ENCODE measurements at regions not wholly inside any gene's neighbourhood (a gene's known extent, or its start where the extent isn't known, plus 50 kb on each side); places are given as distances from the start of the nearest gene placed in this dataset.

GRCh38 chr4:41327770-41328169, 71.0 kb downstream of the UCHL1 start:
- H3K27ac ChIP-seq (ENCODE audit: low read depth, low read length), result no peak overlapping the region

GRCh38 chr4:41329361-41329760, 72.6 kb downstream of the UCHL1 start:
- H3K27ac ChIP-seq (ENCODE audit: low read depth, low read length), result no peak overlapping the region
- H3K36me3 ChIP-seq (ENCODE audit: insufficient read depth, low read length), result no peaks in the 10 kb centered on the region
- no peak overlapping the region for H3K4me3 ChIP-seq (ENCODE audit: low read depth, low read length)
- peaks cover 20% of the 10 kb centered on the region; the same call in 1 of the 2 replicates for H3K27me3 ChIP-seq (ENCODE audit: insufficient read depth, low read length)
- no peaks in the 10 kb centered on the region for H3K4me1 ChIP-seq (ENCODE audit: control insufficient read depth, insufficient read depth, low read length, unreplicated experiment)
- no peak overlapping the region for H2AFZ ChIP-seq (ENCODE audit: low read length, unreplicated experiment)
- no peaks in the 10 kb centered on the region for H3K79me2 ChIP-seq (ENCODE audit: control insufficient read depth, insufficient read depth, low read length, unreplicated experiment)

More at GRCh38 chr4:41327770-41328169, 71.0 kb downstream of the UCHL1 start:
- Histone ChIP-seq H3K79me2 (ENCODE audit: control insufficient read depth, insufficient read depth, low read length, unreplicated experiment) (no peaks in the 10 kb centered on the region), H3K4me3 (ENCODE audit: low read depth, low read length) (no peak overlapping the region), H3K27me3 (ENCODE audit: insufficient read depth, low read length) (0 out of 2 replicates have a peak, but pooled peaks cover 20% of the 10 kb centered on the region), H2AFZ (ENCODE audit: low read length, unreplicated experiment) (no peak overlapping the region), H3K36me3 (ENCODE audit: insufficient read depth, low read length) (no peaks in the 10 kb centered on the region), H3K4me1 (ENCODE audit: control insufficient read depth, insufficient read depth, low read length, unreplicated experiment) (no peaks in the 10 kb centered on the region)

- H3K79me2 ChIP-seq (ENCODE audit: control insufficient read depth, insufficient read depth, low read length, unreplicated experiment), result no peaks in the 10 kb centered on the region
- H3K4me1 ChIP-seq (ENCODE audit: control insufficient read depth, insufficient read depth, low read length, unreplicated experiment), result no peaks in the 10 kb centered on the region
- H3K27ac ChIP-seq (ENCODE audit: low read depth, low read length), result no peak overlapping the region
- no peak overlapping the region for H2AFZ ChIP-seq (ENCODE audit: low read length, unreplicated experiment)
- no peak overlapping the region for H3K4me3 ChIP-seq (ENCODE audit: low read depth, low read length)
- peaks cover 20% of the 10 kb centered on the region; the same call in 1 of the 2 replicates for H3K27me3 ChIP-seq (ENCODE audit: insufficient read depth, low read length)
- no peaks in the 10 kb centered on the region for H3K36me3 ChIP-seq (ENCODE audit: insufficient read depth, low read length)
These were observed 74.5 kb downstream of the UCHL1 start for GRCh38 chr4:41331224-41331623.

- no peaks in the 10 kb centered on the region for H3K79me2 ChIP-seq (ENCODE audit: control insufficient read depth, insufficient read depth, low read length, unreplicated experiment)
- no peak overlapping the region for H3K27ac ChIP-seq (ENCODE audit: low read depth, low read length)
- H2AFZ ChIP-seq (ENCODE audit: low read length, unreplicated experiment), result no peak overlapping the region
- H3K4me3 ChIP-seq (ENCODE audit: low read depth, low read length), result no peak overlapping the region
- peaks cover 19% of the 10 kb centered on the region; the same call in 1 of the 2 replicates for H3K27me3 ChIP-seq (ENCODE audit: insufficient read depth, low read length)
- no peaks in the 10 kb centered on the region for H3K4me1 ChIP-seq (ENCODE audit: control insufficient read depth, insufficient read depth, low read length, unreplicated experiment)
- no peaks in the 10 kb centered on the region for H3K36me3 ChIP-seq (ENCODE audit: insufficient read depth, low read length)
These were observed 75.9 kb downstream of the UCHL1 start for GRCh38 chr4:41332510-41333054.

GRCh38 chr4:41334182-41334581, 77.5 kb downstream of the UCHL1 start:
- Histone ChIP-seq H2AFZ (ENCODE audit: low read length, unreplicated experiment) (no peak overlapping the region), H3K36me3 (ENCODE audit: insufficient read depth, low read length) (no peaks in the 10 kb centered on the region), H3K27ac (ENCODE audit: low read depth, low read length) (no peak overlapping the region), H3K4me1 (ENCODE audit: control insufficient read depth, insufficient read depth, low read length, unreplicated experiment) (no peaks in the 10 kb centered on the region), H3K4me3 (ENCODE audit: low read depth, low read length) (no peak overlapping the region), H3K27me3 (ENCODE audit: insufficient read depth, low read length) (peaks cover 5% of the 10 kb centered on the region; the same call in 1 of the 2 replicates), H3K79me2 (ENCODE audit: control insufficient read depth, insufficient read depth, low read length, unreplicated experiment) (no peaks in the 10 kb centered on the region)

- Histone ChIP-seq H2AFZ (ENCODE audit: low read length, unreplicated experiment) (no peak overlapping the region), H3K79me2 (ENCODE audit: control insufficient read depth, insufficient read depth, low read length, unreplicated experiment) (no peaks in the 10 kb centered on the region), H3K4me3 (ENCODE audit: low read depth, low read length) (no peak overlapping the region), H3K36me3 (ENCODE audit: insufficient read depth, low read length) (no peaks in the 10 kb centered on the region), H3K27ac (ENCODE audit: low read depth, low read length) (no peak overlapping the region), H3K4me1 (ENCODE audit: control insufficient read depth, insufficient read depth, low read length, unreplicated experiment) (no peaks in the 10 kb centered on the region), H3K27me3 (ENCODE audit: insufficient read depth, low read length) (no peaks in the 10 kb centered on the region)
These were observed 83.4 kb downstream of the UCHL1 start for GRCh38 chr4:41339812-41340809.

GRCh38 chr4:41346306-41347061, 89.8 kb downstream of the UCHL1 start:
- H3K27ac ChIP-seq (ENCODE audit: low read depth, low read length), result no peak overlapping the region
- no peaks in the 10 kb centered on the region for H3K36me3 ChIP-seq (ENCODE audit: insufficient read depth, low read length)

GRCh38 chr4:41349021-41349420, 92.3 kb downstream of the UCHL1 start:
- H3K4me3 ChIP-seq (ENCODE audit: low read depth, low read length), result no peak overlapping the region
- H3K27me3 ChIP-seq (ENCODE audit: insufficient read depth, low read length), result no peaks in the 10 kb centered on the region
- H3K4me1 ChIP-seq (ENCODE audit: control insufficient read depth, insufficient read depth, low read length, unreplicated experiment), result no peaks in the 10 kb centered on the region
- H2AFZ ChIP-seq (ENCODE audit: low read length, unreplicated experiment), result no peak overlapping the region
- no peak overlapping the region for H3K27ac ChIP-seq (ENCODE audit: low read depth, low read length)
- no peaks in the 10 kb centered on the region for H3K79me2 ChIP-seq (ENCODE audit: control insufficient read depth, insufficient read depth, low read length, unreplicated experiment)
- no peaks in the 10 kb centered on the region for H3K36me3 ChIP-seq (ENCODE audit: insufficient read depth, low read length)

More at GRCh38 chr4:41346306-41347061, 89.8 kb downstream of the UCHL1 start:
- H3K27me3 ChIP-seq (ENCODE audit: insufficient read depth, low read length), result no peaks in the 10 kb centered on the region
- no peaks in the 10 kb centered on the region for H3K4me1 ChIP-seq (ENCODE audit: control insufficient read depth, insufficient read depth, low read length, unreplicated experiment)
- no peaks in the 10 kb centered on the region for H3K79me2 ChIP-seq (ENCODE audit: control insufficient read depth, insufficient read depth, low read length, unreplicated experiment)
- H3K4me3 ChIP-seq (ENCODE audit: low read depth, low read length), result no peak overlapping the region
- H2AFZ ChIP-seq (ENCODE audit: low read length, unreplicated experiment), result no peak overlapping the region

- peaks cover 2% of the 10 kb centered on the region for H3K4me1 ChIP-seq (ENCODE audit: control insufficient read depth, insufficient read depth, low read length, unreplicated experiment)
- H2AFZ ChIP-seq (ENCODE audit: low read length, unreplicated experiment), result no peak overlapping the region
- H3K27me3 ChIP-seq (ENCODE audit: insufficient read depth, low read length), result peaks cover 44% of the 10 kb centered on the region
- H3K4me3 ChIP-seq (ENCODE audit: low read depth, low read length), result no peak overlapping the region
- no peak overlapping the region for H3K27ac ChIP-seq (ENCODE audit: low read depth, low read length)
- no peaks in the 10 kb centered on the region for H3K36me3 ChIP-seq (ENCODE audit: insufficient read depth, low read length)
- H3K79me2 ChIP-seq (ENCODE audit: control insufficient read depth, insufficient read depth, low read length, unreplicated experiment), result no peaks in the 10 kb centered on the region
These were observed 102.1 kb downstream of the UCHL1 start for GRCh38 chr4:41358647-41359421.

GRCh38 chr4:41359422-41359775, 102.7 kb downstream of the UCHL1 start:
- no peak overlapping the region for H2AFZ ChIP-seq (ENCODE audit: low read length, unreplicated experiment)
- no peaks in the 10 kb centered on the region for H3K79me2 ChIP-seq (ENCODE audit: control insufficient read depth, insufficient read depth, low read length, unreplicated experiment)
- H3K27me3 ChIP-seq (ENCODE audit: insufficient read depth, low read length), result peaks cover 50% of the 10 kb centered on the region
- no peak overlapping the region for H3K4me3 ChIP-seq (ENCODE audit: low read depth, low read length)
- H3K27ac ChIP-seq (ENCODE audit: low read depth, low read length), result no peak overlapping the region
- H3K36me3 ChIP-seq (ENCODE audit: insufficient read depth, low read length), result no peaks in the 10 kb centered on the region
- peaks cover 2% of the 10 kb centered on the region for H3K4me1 ChIP-seq (ENCODE audit: control insufficient read depth, insufficient read depth, low read length, unreplicated experiment)

Measured in ACC112 (cell line).